Muscle of leg (tissue), 3 donors: ENCODE measurements at regions not wholly inside any gene's neighbourhood (a gene's known extent, or its start where the extent isn't known, plus 50 kb on each side); places are given as distances from the start of the nearest gene placed in this dataset.
"Not testable (repeated sequence)": the region's sequence is repeated elsewhere in the genome, so short reads cannot be mapped to it uniquely, and the experiment has no call there.

Experiments used
- DNase-seq: peaks from one replicate; pipeline ENCODE4 v3.0.0; 2013
- H3K27ac ChIP-seq: one replicate; pipeline ENCODE4 v1.5.1; 2013; ENCODE audit warnings: mild to moderate bottlenecking, low read length, control low read depth
- H3K27me3 ChIP-seq: one replicate; pipeline ENCODE4 v1.6.1; 2013; ENCODE audit warnings: low read length; ENCODE audit not compliant: control insufficient read depth, insufficient read depth
- H3K36me3 ChIP-seq: one replicate; pipeline ENCODE4 v1.6.1; 2013; ENCODE audit warnings: low read length; ENCODE audit not compliant: control insufficient read depth, insufficient read depth
- H3K4me1 ChIP-seq: one replicate; pipeline ENCODE4 v1.6.1; 2013; ENCODE audit warnings: low read length; ENCODE audit not compliant: control insufficient read depth, insufficient read depth
- H3K4me3 ChIP-seq: one replicate; pipeline ENCODE4 v1.5.1; 2013; ENCODE audit warnings: low read length, control low read depth
- H3K9me3 ChIP-seq: replicated peaks from 2 replicates; pipeline ENCODE4 v1.6.1; 2013; ENCODE audit warnings: low read depth, low read length; ENCODE audit not compliant: control insufficient read depth
- WGBS: methylation state at CpG from one replicate; pipeline ENCODE4 v1.1.5; 2013; ENCODE audit warnings: missing lambda C conversion rate; ENCODE audit not compliant: insufficient coverage; 5-methylcytosine and 5-hydroxymethylcytosine counted together

DNA sequence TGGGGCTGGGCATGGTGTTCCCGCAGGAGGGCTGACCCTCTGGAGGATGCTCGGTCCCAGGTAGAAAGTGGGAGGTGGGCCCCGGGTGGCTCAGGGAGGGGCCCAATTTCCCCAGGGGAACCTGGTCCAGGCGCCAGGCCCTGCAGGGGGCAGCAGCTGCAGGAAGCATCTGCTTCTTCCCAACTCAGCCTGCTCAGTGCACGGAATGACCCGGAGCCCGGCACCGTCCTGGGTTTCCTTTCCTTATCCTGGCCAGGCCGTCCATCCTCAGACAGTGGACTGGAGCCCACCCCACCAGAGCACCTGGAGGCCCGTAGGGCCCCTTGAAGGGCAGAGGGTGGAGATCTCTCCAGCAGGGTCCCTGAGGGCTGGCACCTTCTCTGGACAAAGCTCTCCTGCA is 111.0 kb downstream of the TMEM121 start:
- H3K27me3 ChIP-seq, H3K36me3 ChIP-seq, H3K4me1 ChIP-seq, H3K4me3 ChIP-seq, H3K9me3 ChIP-seq, DNase-seq, H3K27ac ChIP-seq: not testable (repeated sequence)
- no CpG with 5 or more reads among the region's 10 CpGs for WGBS

DNA sequence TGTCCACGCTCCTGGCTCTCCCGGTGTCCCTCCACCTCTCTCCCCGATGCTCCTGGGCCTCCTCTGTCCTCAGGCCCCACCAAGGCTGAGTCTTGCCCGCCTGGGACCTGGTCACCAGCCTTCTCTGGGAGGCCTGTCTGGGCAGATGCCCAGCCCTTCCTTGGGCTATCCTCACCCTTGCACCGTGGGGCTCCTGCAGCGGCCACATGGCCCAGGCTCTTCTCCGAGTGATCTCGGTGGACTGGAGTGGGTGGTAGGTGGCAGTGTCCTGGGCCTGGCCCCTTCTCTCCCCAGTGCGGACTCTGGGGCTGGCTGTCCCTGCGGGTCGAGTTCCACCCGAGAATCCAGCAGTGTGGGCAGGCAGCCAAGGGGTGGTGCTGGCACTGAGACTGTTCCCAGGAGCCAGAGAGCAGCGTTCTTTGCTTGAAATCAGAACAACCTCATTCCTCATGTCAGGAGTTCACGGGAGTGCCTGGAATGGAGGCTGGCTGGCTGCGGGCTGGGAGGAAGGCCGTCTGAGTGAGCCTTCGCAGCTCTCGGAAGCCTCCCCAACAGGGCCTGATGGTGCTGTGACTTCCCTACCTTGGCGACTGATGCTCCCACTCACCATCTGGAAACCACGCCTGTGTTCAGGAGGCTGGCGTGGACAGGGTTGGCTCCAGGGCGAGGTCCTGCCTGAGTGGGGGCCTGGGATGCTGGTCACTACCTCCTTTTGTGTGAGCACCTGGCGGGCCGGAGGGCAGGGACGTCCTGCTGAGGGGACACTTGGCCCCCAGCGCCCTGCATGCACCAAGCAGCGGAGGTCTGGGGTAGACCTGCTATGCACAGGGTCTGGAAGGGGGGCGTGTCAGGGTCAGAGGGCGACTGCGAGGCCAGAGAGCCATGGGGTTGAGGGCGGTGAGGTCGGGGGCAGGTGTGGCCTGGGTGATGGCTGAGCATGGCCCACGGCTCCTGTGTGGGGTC is 113.9 kb downstream of the TMEM121 start:
- H3K27me3 ChIP-seq, H3K36me3 ChIP-seq, H3K4me3 ChIP-seq, H3K27ac ChIP-seq, DNase-seq, H3K4me1 ChIP-seq: not testable (repeated sequence)
- WGBS: 80% methylated on average over 10 of the region's 33 CpGs
- peaks cover 13% of the 10 kb centered on the region for H3K9me3 ChIP-seq

- Histone ChIP-seq H3K27me3 (no peaks in the 10 kb centered on the region), H3K4me3 (no peak overlapping the region), H3K27ac (no peak overlapping the region), H3K36me3 (no peaks in the 10 kb centered on the region), H3K4me1 (no peaks in the 10 kb centered on the region), H3K9me3 (peaks cover 10% of the 10 kb centered on the region)
- no peak for DNase-seq
- WGBS: 87% methylated on average over 9 of the region's 17 CpGs
Measured at GRCh38 chr14:105641075-105641937, 114.9 kb downstream of the TMEM121 start.

DNA sequence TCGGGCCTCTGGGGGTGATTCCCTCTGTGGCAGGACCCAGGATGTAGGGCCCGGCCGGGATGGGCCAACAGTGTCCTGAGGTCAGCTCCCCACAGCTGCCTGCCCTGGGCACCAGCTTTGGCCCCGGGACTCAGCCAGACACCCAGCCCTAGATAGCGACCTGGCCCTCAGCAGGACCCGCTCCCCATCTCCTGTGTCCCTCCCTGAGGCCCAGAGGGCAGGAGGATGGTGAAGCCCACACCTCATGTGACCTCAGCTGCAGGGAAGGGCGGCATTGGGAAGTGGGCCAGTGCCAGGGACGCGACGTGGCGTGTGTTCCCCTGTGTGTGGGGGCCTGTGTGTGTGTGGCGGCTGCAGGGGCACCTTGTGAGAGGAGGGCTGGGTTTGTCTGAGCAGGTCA is 115.6 kb downstream of the TMEM121 start:
- H3K27me3 ChIP-seq, DNase-seq, H3K4me3 ChIP-seq, H3K4me1 ChIP-seq, H3K9me3 ChIP-seq, H3K27ac ChIP-seq, H3K36me3 ChIP-seq: not testable (repeated sequence)
- 83% methylated on average over 3 of the region's 12 CpGs for WGBS

- H3K9me3 ChIP-seq, H3K36me3 ChIP-seq, H3K27ac ChIP-seq, DNase-seq, H3K4me3 ChIP-seq, H3K27me3 ChIP-seq, H3K4me1 ChIP-seq: not testable (repeated sequence)
- WGBS: no CpG with 5 or more reads among the region's 19 CpGs
Measured at GRCh38 chr14:105642486-105642885, 116.1 kb downstream of the TMEM121 start.

DNA sequence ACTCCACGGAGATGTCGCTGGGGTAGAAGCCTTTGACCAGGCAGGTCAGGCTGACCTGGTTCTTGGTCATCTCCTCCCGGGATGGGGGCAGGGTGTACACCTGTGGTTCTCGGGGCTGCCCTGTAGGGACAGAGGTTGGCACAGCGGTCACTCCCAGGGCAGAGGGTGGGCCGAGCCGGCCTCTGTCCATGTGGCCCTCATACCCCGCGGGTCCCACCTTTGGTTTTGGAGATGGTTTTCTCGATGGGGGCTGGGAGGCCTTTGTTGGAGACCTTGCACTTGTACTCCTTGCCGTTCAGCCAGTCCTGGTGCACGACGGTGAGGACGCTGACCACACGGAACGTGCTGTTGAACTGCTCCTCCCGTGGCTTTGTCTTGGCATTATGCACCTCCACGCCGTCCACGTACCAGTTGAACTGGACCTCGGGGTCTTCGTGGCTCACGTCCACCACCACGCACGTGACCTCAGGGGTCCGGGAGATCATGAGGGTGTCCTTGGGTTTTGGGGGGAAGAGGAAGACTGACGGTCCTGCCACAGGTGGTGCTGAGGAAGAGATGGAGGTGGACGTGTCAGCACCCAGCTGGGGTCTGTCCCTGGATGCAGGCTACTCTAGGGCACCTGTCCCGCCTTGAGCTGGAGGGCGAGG is 117.1 kb downstream of the TMEM121 start:
- 87% methylated on average over 23 of the region's 30 CpGs for WGBS
- not testable (repeated sequence) for H3K4me3 ChIP-seq, H3K36me3 ChIP-seq, H3K27me3 ChIP-seq, H3K4me1 ChIP-seq, DNase-seq, H3K27ac ChIP-seq
- peaks cover 14% of the 10 kb centered on the region for H3K9me3 ChIP-seq

GRCh38 chr14:105644053-105644435 is 117.7 kb downstream of the TMEM121 start:
- H3K4me1 ChIP-seq, H3K36me3 ChIP-seq: not testable (repeated sequence)

GRCh38 chr14:105644457-105644856 is 118.1 kb downstream of the TMEM121 start:
- not testable (repeated sequence) for H3K27ac ChIP-seq, DNase-seq, H3K4me1 ChIP-seq, H3K27me3 ChIP-seq, H3K36me3 ChIP-seq, H3K4me3 ChIP-seq
- WGBS: 94% methylated on average over 16 of the region's 19 CpGs
- peaks cover 15% of the 10 kb centered on the region for H3K9me3 ChIP-seq

More at GRCh38 chr14:105644053-105644435, 117.7 kb downstream of the TMEM121 start:
- H3K4me3 ChIP-seq, H3K27ac ChIP-seq, H3K27me3 ChIP-seq, DNase-seq: not testable (repeated sequence)
- 82% methylated on average over 7 of the region's 11 CpGs for WGBS
- H3K9me3 ChIP-seq: peaks cover 14% of the 10 kb centered on the region

- not testable (repeated sequence) for H3K27ac ChIP-seq, DNase-seq, H3K36me3 ChIP-seq, H3K4me3 ChIP-seq, H3K27me3 ChIP-seq, H3K4me1 ChIP-seq
- H3K9me3 ChIP-seq: peaks cover 16% of the 10 kb centered on the region
- WGBS: no CpG with 5 or more reads among the region's 14 CpGs
Measured at GRCh38 chr14:105644891-105645290, 118.5 kb downstream of the TMEM121 start.

DNA sequence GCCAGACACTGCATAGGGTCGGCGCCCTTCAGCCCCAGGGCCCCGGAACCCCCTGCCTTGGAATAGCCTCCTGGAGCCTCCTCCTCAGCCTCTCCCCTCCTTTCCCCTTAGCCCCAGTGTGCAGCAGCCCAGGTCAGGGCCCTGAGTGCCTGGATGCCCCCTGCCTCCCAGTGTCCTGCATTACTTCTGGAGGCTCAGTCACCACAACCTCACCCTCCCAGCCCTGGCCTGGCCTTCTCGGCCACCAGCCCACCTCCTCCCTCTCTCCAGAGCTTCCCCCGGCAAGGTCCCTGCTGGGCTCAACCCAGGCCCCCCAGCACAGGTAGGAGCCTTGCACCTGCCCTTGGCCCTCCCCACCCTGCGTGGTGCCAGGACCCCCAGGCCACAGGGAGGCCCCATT is 119.0 kb downstream of the TMEM121 start:
- not testable (repeated sequence) for H3K27ac ChIP-seq, H3K27me3 ChIP-seq, H3K4me1 ChIP-seq, DNase-seq, H3K4me3 ChIP-seq, H3K36me3 ChIP-seq
- WGBS: no CpG with 5 or more reads among the region's 6 CpGs
- H3K9me3 ChIP-seq: peaks cover 18% of the 10 kb centered on the region
